ENCODE measurements at regions not wholly inside any gene's neighbourhood (a gene's known extent, or its start where the extent isn't known, plus 50 kb on each side); places are given as distances from the start of the nearest gene placed in this dataset.

- DNase-seq = no peak
Measured at GRCh38 chr4:187283201-187283955, 559.7 kb upstream of the FAT1 start.

GRCh38 chr4:187286525-187286924 lies 562.9 kb upstream of the FAT1 start:
- DNase-seq = no peak

- no peak for DNase-seq
Measured at GRCh38 chr4:187289371-187289770, 565.7 kb upstream of the FAT1 start.

DNA sequence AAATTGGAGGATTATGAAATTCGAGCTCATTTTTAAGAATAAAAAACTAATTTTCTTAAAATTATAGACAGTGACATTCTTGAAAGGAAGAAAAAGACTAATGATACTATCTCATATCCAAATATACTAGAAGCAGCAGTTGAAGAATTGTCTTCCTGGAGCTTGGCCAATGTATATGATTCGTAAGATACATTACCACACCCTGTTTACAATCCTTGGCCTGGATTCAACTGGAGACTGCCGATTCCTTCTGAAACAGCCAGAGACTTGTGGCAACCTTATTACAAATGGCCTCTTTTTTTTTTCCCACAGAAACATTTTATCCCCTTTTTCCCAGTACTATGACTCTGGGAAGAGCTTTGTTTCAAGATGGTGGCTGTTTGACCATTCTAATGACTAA lies 571.2 kb upstream of the FAT1 start:
- DNase-seq = no peak

GRCh38 chr4:187301923-187302322 lies 578.3 kb upstream of the FAT1 start:
- no peak for DNase-seq

DNA sequence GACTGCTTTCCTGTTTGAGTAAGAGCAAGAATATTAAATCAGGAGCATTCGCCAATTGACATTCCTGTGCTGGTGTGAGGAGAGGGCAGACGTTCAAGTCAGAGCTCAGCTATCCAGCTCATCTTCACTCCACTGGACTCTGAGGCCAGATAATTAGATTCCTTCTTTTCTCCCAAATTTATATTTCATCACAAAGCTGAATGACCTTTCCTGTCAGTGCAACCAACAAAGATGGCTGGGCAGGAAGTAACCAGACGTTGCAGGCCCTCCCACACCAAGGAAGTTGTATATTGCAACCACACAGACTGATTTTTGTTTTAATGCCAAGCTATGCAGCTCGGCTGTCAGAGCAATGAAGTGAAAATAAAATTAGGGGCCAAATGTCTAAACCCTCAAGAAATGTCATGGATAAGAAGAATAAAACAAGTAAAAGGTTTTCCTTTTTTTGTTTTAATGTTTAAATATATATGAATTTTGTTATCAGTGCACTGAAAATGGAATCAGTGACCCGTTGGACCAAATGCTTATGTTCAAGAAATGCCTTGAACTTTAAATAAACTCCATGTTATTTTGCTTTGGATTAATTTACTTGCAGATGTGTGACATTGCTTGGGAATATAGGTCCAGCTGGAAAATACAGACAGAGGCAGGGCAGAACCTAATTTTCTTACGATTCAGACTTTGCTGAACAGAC lies 578.9 kb upstream of the FAT1 start:
- no peak for DNase-seq

- DNase-seq = no peak
Measured at GRCh38 chr4:187304133-187304532, 580.5 kb upstream of the FAT1 start.

DNA sequence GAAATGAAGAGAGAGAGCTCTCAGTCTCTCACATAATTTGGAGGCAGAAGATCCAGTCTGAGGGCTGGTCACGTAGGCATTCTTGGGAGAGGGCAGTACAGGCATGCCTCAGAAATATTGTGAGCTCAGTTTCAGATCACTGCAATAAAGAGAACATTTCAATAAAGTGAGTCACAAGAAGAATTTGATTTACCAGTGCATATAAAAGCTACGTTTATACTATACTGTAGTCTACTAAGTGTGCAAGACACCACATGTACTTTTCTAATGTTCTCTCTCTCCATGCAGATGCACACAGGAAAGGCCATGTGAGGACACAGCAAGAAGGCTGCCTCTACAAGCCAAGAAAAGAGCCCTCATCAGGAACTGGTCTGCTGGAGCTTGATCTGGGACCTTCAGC lies 583.5 kb upstream of the FAT1 start:
- no peak for DNase-seq

DNA sequence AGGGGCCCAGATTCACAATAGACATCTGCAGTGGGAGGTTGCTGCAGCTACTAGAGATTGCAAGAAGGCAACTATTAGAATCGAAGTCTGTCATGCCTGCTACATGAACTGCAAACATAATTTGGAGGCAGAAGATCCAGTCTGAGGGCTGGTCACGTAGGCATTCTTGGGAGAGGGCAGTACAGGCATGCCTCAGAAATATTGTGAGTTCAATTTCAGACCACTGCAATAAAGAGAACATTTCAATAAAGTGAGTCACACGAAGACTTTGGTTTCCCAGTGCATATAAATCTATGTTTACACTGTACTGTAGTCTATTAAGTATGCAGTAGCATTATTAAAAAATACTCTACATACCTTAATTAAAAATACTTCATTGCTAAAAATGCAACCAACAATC lies 585.8 kb upstream of the FAT1 start:
- DNase-seq = no peak

DNA sequence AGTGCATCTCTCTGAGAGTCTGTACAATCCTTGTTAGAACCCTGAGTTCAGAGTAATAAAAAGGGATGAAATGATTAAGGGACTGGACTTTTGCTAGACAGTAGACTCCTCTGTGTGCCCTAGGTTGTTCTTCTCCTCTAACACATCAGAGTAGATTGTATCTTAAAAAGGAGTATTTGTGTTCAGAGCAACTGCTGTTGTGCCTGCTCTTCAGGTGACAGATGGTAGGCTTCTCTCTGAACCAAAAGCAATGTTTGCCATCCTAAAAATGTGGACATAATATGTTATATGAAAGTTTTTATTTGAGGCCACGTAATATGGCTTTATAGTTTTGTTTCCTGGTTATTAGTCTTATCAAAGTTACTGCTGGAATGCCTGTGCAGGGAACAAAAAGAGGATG lies 588.6 kb upstream of the FAT1 start:
- DNase-seq = no peak

- DNase-seq = no peak
Measured at GRCh38 chr4:187317799-187318198, 594.1 kb upstream of the FAT1 start.

DNA sequence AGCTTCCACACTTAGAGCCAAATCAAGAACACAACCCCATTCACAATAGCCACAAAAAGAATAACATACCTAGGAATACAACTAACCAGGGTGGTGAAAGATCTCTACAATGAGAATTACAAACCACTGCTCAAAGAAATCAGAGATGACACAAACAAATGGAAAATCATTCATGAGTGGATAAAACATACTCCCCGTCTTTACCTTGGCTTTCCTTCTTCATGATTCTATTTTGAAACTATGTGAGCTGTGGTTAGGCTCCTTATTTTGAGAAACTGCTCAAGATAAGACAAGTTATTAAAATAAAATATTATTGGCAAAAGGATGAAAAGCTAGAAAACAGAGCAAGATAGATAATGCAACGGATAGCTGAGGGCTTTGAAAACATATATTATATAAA lies 598.1 kb upstream of the FAT1 start:
- no peak for DNase-seq

GRCh38 chr4:187332141-187332540 lies 608.5 kb upstream of the FAT1 start:
- no peak for DNase-seq

GRCh38 chr4:187333151-187333550 lies 609.5 kb upstream of the FAT1 start:
- no peak for DNase-seq

- no peak for DNase-seq
Measured at GRCh38 chr4:187335339-187335738, 611.7 kb upstream of the FAT1 start.

DNA sequence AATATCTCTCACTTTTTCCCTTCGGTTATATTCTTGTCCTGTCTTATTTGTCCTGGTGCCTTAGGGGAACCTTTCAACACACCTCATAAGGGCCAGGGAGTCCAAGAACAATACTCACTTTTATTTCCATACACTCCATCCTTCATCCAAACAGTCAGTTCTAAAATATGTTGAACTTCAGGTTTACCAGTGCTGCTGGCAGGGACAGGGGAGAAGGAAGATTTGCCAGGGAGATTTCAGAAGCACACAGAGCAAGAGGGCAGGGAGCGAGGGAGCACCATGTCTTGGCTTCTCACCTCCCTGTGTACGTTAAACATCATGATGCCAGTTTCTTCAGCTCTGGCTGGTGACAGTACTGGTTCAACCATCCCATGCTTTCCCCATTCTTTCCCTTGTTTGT lies 631.1 kb upstream of the FAT1 start:
- DNase-seq = no peak

GRCh38 chr4:187357045-187357643 lies 633.5 kb upstream of the FAT1 start:
- DNase-seq = no peak

DNA sequence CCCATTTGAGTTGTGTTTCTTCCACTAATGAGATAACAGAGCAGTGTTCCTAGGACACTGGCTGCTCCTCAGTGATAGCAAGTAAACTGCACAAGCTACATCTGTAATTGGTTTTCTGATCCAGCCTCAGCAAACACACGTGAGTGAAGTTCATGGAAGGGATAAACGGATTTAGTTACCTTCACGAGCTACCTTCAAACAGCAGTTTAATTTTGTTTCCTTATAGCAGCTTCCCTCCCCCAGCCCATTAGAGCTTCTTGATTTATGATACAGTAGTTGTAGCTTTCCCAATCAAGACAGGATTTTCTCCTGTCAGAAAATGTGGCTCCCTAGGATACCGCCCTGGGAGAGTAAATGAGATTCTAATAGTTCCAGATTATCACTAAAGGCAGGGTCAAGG lies 634.2 kb upstream of the FAT1 start:
- DNase-seq = no peak

GRCh38 chr4:187362937-187363857 lies 632.4 kb upstream of the ZFP42 start:
- DNase-seq = no peak

DNA sequence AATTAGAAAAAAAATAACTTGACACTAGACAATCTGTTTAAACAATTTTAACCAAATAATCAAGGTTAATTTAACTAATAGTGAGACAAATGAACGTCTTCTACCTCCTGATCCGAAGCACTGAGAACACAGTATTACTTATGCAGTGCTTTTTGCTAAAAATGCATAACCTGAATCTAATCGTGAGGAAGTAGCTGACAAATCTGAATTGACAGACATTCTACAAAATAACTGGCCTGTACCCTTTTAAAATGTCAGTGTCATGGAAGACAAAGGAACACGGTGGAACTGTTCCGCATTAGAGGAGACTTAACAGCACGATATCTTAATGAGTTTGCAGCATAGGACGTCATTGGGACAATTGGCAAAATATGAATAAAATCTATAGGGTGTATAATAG lies 631.2 kb upstream of the ZFP42 start:
- DNase-seq = no peak

DNA sequence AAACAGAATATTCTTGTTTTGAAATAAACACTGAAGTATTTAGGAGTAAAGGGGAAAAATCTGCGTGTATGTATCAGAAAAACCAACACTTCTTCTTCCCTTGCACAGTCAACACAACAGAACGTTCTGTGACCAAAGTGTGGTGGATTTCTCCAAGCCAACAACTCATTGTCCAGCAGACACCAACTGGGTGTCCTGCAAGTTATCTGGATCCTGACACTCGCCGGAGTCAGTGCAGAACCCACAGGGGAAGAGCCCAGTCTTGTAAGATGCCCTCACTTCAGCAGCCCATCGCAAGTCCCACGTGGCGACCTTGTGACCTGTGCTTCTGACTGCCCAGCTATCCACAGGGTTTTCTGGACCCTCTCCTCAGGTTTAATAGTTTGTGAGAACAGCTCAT lies 630.7 kb upstream of the ZFP42 start:
- DNase-seq = no peak

DNA sequence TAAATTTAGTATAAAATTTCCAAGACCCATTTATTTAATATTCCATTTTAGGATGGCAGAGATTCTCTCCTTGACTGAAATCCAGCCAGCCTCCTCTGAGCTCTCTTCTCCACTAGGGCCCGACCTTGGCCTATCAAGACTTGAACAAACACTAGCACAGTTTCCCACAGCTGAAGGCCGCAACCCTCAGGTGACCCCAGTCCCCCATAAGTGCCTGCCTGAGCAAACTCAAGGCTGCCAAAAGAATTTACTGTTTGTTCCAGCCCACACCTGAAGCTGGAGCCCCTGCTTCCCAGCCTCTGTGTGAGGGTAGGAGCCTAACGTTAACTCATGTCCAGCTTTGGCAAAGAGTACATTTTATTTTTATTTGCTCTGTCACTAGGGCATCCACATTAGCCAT lies 629.0 kb upstream of the ZFP42 start:
- no peak for DNase-seq

DNA sequence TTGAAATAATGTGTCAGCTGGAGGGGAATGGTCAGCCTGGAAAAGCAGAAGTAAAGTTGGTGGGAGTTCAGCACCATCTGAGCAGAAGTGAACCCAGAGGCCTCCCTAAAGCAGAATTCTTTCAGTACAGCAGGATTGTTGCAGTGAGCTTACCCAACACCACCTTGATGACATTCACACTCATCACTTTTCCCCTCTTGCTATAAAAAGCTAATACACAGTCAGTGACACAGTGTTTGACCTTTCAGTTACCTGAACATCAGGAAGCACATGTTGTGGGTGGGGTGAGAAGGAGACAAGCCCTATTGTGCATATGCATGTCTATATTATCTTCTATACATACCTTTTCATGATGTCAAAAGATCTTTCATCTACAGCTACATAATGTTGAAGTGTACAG lies 624.7 kb upstream of the ZFP42 start:
- DNase-seq = no peak

All from cerebellar nuclear complex (tissue), 1 donor.